IMR-90 (cell line): ENCODE measurements at regions not wholly inside any gene's neighbourhood (a gene's known extent, or its start where the extent isn't known, plus 50 kb on each side); places are given as distances from the start of the nearest gene placed in this dataset.
A peak's percentile ranks its signal among the peaks of the same experiment; 100 is the strongest.

Source experiments
- ATAC-seq: fragments of 200-7000 bp; cut with Tn5 transposase; 2 replicates; pipeline ENCODE4 v1.9.1; 2020; ENCODE audit warnings: low read depth, mild to moderate bottlenecking, moderate library complexity
- BruUV-seq: library from RNA; stranded (reverse); fragments of 400-500 nt; replicated peaks from 2 replicates; lab custom pipeline; 2021; lab: Mats Ljungman, UMichigan
- CTCF ChIA-PET: fragments of 300-600 bp; formaldehyde crosslinking; extraction: SDS; loops from one replicate; lab custom pipeline; 2021; ENCODE audit warnings: antibody characterized with exemption; lab: Yijun Ruan, JAX
- POLR2A ChIA-PET: fragments of 300-600 bp; sonication (Branson Sonifier 250); formaldehyde crosslinking; loops from one replicate; lab custom pipeline; 2022; ENCODE audit warnings: antibody characterized with exemption; ENCODE audit not compliant: unreplicated experiment; lab: Charles Lee
- DNase-seq: peaks from one replicate; pipeline ENCODE4 v3.0.0; 2013
- H2AFZ ChIP-seq: replicated peaks from 2 replicates; pipeline ENCODE3; 2013; ENCODE audit warnings: low read length, mild to moderate bottlenecking; ENCODE audit not compliant: poor library complexity
- H2AK5ac ChIP-seq: 2 replicates; pipeline ENCODE4 v1.6.1; 2013; ENCODE audit warnings: low read depth, low read length, inconsistent platforms
- H2AK9ac ChIP-seq: replicated peaks from 2 replicates; pipeline ENCODE3; 2013; ENCODE audit warnings: mild to moderate bottlenecking, low read depth, low read length, moderate library complexity; ENCODE audit not compliant: poor library complexity
- H2BK120ac ChIP-seq: 2 replicates; pipeline ENCODE4 v1.6.1; 2013; ENCODE audit warnings: low read depth, low read length, inconsistent platforms
- H2BK15ac ChIP-seq: 3 replicates; pipeline ENCODE4 v1.6.1; 2013; ENCODE audit warnings: low read depth, low read length, inconsistent platforms
- H2BK20ac ChIP-seq: 2 replicates; pipeline ENCODE4 v1.6.1; 2013; ENCODE audit warnings: low read depth, mild to moderate bottlenecking, inconsistent platforms, low read length, moderate library complexity
- H2BK5ac ChIP-seq: 2 replicates; pipeline ENCODE4 v1.6.1; 2013; ENCODE audit warnings: mild to moderate bottlenecking, low read depth, low read length, inconsistent platforms; ENCODE audit not compliant: poor library complexity, severe bottlenecking
- H3K14ac ChIP-seq: replicated peaks from 2 replicates; pipeline ENCODE4 v1.6.1; 2013; ENCODE audit warnings: low read depth, low read length, inconsistent platforms
- H3K18ac ChIP-seq: 2 replicates; pipeline ENCODE4 v1.6.1; 2013; ENCODE audit warnings: low read depth, low read length, control low read depth
- H3K23ac ChIP-seq: 2 replicates; pipeline ENCODE4 v1.6.1; 2013; ENCODE audit warnings: low read depth, low read length, inconsistent platforms
- H3K27ac ChIP-seq: 2 replicates; pipeline ENCODE4 v1.5.1; 2013; ENCODE audit warnings: mild to moderate bottlenecking, control low read depth, low read length; ENCODE audit not compliant: insufficient read depth
- H3K27me3 ChIP-seq: 2 replicates; pipeline ENCODE4 v1.6.1; 2013; ENCODE audit warnings: low read length; ENCODE audit not compliant: control insufficient read depth, insufficient read depth
- H3K36me3 ChIP-seq: 2 replicates; pipeline ENCODE4 v1.6.1; 2013; ENCODE audit warnings: low read length, mixed read lengths; ENCODE audit not compliant: control insufficient read depth, insufficient read depth
- H3K4ac ChIP-seq: 2 replicates; pipeline ENCODE4 v1.6.1; 2013; ENCODE audit warnings: low read depth, low read length, inconsistent platforms
- H3K4me1 ChIP-seq: 2 replicates; pipeline ENCODE4 v1.6.1; 2013; ENCODE audit warnings: low read length, mixed read lengths; ENCODE audit not compliant: control insufficient read depth, insufficient read depth
- H3K4me2 ChIP-seq: 2 replicates; pipeline ENCODE4 v1.6.1; 2013; ENCODE audit warnings: low read depth, mild to moderate bottlenecking, control low read depth, low read length, moderate library complexity
- H3K4me3 ChIP-seq: 2 replicates; pipeline ENCODE4 v1.5.1; 2013; ENCODE audit warnings: low read depth, mild to moderate bottlenecking, control low read depth, low read length, moderate library complexity; ENCODE audit not compliant: insufficient read depth
- H3K56ac ChIP-seq: 2 replicates; pipeline ENCODE4 v1.6.1; 2013; ENCODE audit warnings: low read length, inconsistent platforms; ENCODE audit not compliant: insufficient read depth; ENCODE audit errors: extremely low read depth
- H3K79me1 ChIP-seq, 2 experiments: 2 replicates each; pipeline ENCODE4 v1.6.1; 2013; ENCODE audit warnings: low read length in 2 of 2, inconsistent platforms in 1 of 2, low read depth in 1 of 2
- H3K9ac ChIP-seq: 2 replicates; pipeline ENCODE4 v1.6.1; 2013; ENCODE audit warnings: low read depth, low read length, control low read depth
- H3K9me1 ChIP-seq: 2 replicates; pipeline ENCODE4 v1.6.1; 2013; ENCODE audit warnings: low read length, inconsistent platforms; ENCODE audit not compliant: insufficient read depth
- H3K9me3 ChIP-seq: 2 replicates; pipeline ENCODE4 v1.6.1; 2013; ENCODE audit warnings: low read length; ENCODE audit not compliant: control insufficient read depth, insufficient read depth
- H4K20me1 ChIP-seq: 2 replicates; pipeline ENCODE4 v1.6.1; 2013; ENCODE audit warnings: low read length, inconsistent platforms; ENCODE audit not compliant: insufficient read depth
- H4K5ac ChIP-seq: 2 replicates; pipeline ENCODE4 v1.6.1; 2013; ENCODE audit warnings: mild to moderate bottlenecking, low read depth, low read length, control low read depth
- H4K8ac ChIP-seq, 2 experiments: 2 replicates each; pipeline ENCODE4 v1.6.1; 2013; ENCODE audit warnings: low read depth in 2 of 2, low read length in 2 of 2, control low read depth in 1 of 2, inconsistent platforms in 1 of 2
- H4K91ac ChIP-seq: 2 replicates; pipeline ENCODE4 v1.6.1; 2013; ENCODE audit warnings: low read depth, low read length, inconsistent platforms; ENCODE audit not compliant: insufficient read depth
- BHLHE40 ChIP-seq: fragments of 150-350 bp; IDR thresholded peaks from 2 replicates; pipeline ENCODE4 v1.6.1; 2016; ENCODE audit warnings: mild to moderate bottlenecking, low read depth, low read length
- CHD1 ChIP-seq: IDR thresholded peaks from 2 replicates; pipeline ENCODE4 v1.6.1; 2012; ENCODE audit warnings: low read depth, low read length, improper control_type of control experiment
- ELK1 ChIP-seq: fragments of 150-350 bp; IDR thresholded peaks from 2 replicates; pipeline ENCODE4 v1.6.1; 2016; ENCODE audit warnings: low read depth, mild to moderate bottlenecking, low read length, moderate library complexity, borderline replicate concordance
- FOS ChIP-seq: fragments of 150-350 bp; IDR thresholded peaks from 2 replicates; pipeline ENCODE4 v1.6.1; 2016; ENCODE audit warnings: low read depth, low read length
- MAFK ChIP-seq: IDR thresholded peaks from 2 replicates; pipeline ENCODE4 v1.6.1; 2012; ENCODE audit warnings: low read depth, low read length, improper control_type of control experiment
- MAZ ChIP-seq: IDR thresholded peaks from 2 replicates; pipeline ENCODE4 v1.6.1; 2012; ENCODE audit warnings: low read depth, mild to moderate bottlenecking, low read length, improper control_type of control experiment, moderate library complexity, borderline replicate concordance
- MXI1 ChIP-seq: IDR thresholded peaks from 2 replicates; pipeline ENCODE4 v1.6.1; 2012; ENCODE audit warnings: low read depth, mild to moderate bottlenecking, low read length, moderate library complexity, borderline replicate concordance
- NFE2L2 ChIP-seq: fragments of 150-350 bp; IDR thresholded peaks from 2 replicates; pipeline ENCODE4 v1.6.1; 2016; ENCODE audit warnings: low read depth, mild to moderate bottlenecking, low read length
- RAD21 ChIP-seq: IDR thresholded peaks from 2 replicates; pipeline ENCODE4 v1.6.1; 2012; ENCODE audit warnings: low read length, improper control_type of control experiment
- RCOR1 ChIP-seq: IDR thresholded peaks from 2 replicates; pipeline ENCODE4 v1.6.1; 2012; ENCODE audit warnings: mild to moderate bottlenecking, low read length, improper control_type of control experiment; ENCODE audit not compliant: insufficient replicate concordance
- SMC3 ChIP-seq: fragments of 150-350 bp; IDR thresholded peaks from 2 replicates; pipeline ENCODE4 v1.6.1; 2016; ENCODE audit warnings: low read depth, mild to moderate bottlenecking, antibody characterized with exemption, low read length, moderate library complexity
- USF2 ChIP-seq: fragments of 150-350 bp; IDR thresholded peaks from 2 replicates; pipeline ENCODE4 v1.6.1; 2017; ENCODE audit warnings: mild to moderate bottlenecking, antibody characterized with exemption, low read length, low read depth
- WGBS, 2 experiments: methylation state at CpG; one replicate each; pipeline versions ENCODE4 v1.1.5 to v1.1.7; 2013; ENCODE audit warnings: missing lambda C conversion rate in 2 of 2; ENCODE audit not compliant: insufficient read length in 1 of 2; ENCODE audit errors: extremely low coverage in 2 of 2; 5-methylcytosine and 5-hydroxymethylcytosine counted together
- dilution Hi-C: fragments of 300-500 bp; cut with HindIII; formaldehyde crosslinking; loops from one replicate; pipeline ENCODE4 v1.14.3; 2018; ENCODE audit warnings: low sequenced_read_pairs; ENCODE audit not compliant: unreplicated experiment
- in situ Hi-C: fragments of 300-500 bp; cut with MboI; formaldehyde crosslinking; loops from 3 replicates; pipeline ENCODE4 v1.14.3; 2019; ENCODE audit warnings: low sequenced_read_pairs, inconsistent platforms, mixed read lengths
- intact Hi-C: fragments of 100-400 bp; cut with micrococcal nuclease; formaldehyde crosslinking; loops from 2 replicates; pipeline ENCODE4 v1.10.0; 2022

- peak overlapping the region; percentile 91 for H4K5ac ChIP-seq
- H3K4me3 ChIP-seq: no peak overlapping the region
- H2AFZ ChIP-seq: peak overlapping the region; percentile 85
- WGBS, 2 experiments: no CpG with 5 or more reads among the region's 7 CpGs
- DNase-seq (no peak), ATAC-seq (no peak)
- intact Hi-C loops: no loop called here
- no peaks in the 10 kb centered on the region; the same call in 1 of the 2 replicates for H3K27me3 ChIP-seq
- H2BK5ac ChIP-seq: peak overlapping the region; percentile 14
- no peaks in the 10 kb centered on the region for H4K20me1 ChIP-seq
- H4K8ac ChIP-seq: peak overlapping the region in 1 of 2 experiments; percentile 82; a peak in 1 of 4 replicates
- H3K4ac ChIP-seq: peak overlapping the region; percentile 75
- peak overlapping the region; percentile 15 for H2AK9ac ChIP-seq
- no peaks in the 10 kb centered on the region for H3K36me3 ChIP-seq
- H3K18ac ChIP-seq: peak overlapping the region; percentile 89
- in situ Hi-C loops: no loop called here
- H3K9me1 ChIP-seq: peaks cover 13% of the 10 kb centered on the region
- no peak overlapping the region for H3K9ac ChIP-seq
- TF ChIP-seq RCOR1 (no peak), BHLHE40 (no peak), FOS (no peak), SMC3 (no peak), USF2 (no peak), NFE2L2 (no peak), MXI1 (no peak), MAFK (no peak), RAD21 (no peak), MAZ (no peak), CHD1 (no peak), ELK1 (no peak)
- peaks cover 2% of the 10 kb centered on the region; the same call in 1 of the 2 replicates for H3K9me3 ChIP-seq
- peak overlapping the region; percentile 83; the same call in 1 of the 2 replicates for H2AK5ac ChIP-seq
- H3K79me1 ChIP-seq: no peaks in the 10 kb centered on the region
- peak overlapping the region; percentile 98; the same call in 2 of the 3 replicates for H2BK15ac ChIP-seq
- H3K14ac ChIP-seq: peak overlapping the region; percentile 90
- H3K27ac ChIP-seq: no peak overlapping the region
- dilution Hi-C loops: no loop called here
- H3K4me2 ChIP-seq: no peak overlapping the region
- peaks cover 26% of the 10 kb centered on the region for H3K4me1 ChIP-seq
- H3K56ac ChIP-seq: no peak overlapping the region
- H2BK20ac ChIP-seq: peak overlapping the region; percentile 77; the same call in 1 of the 2 replicates
- H4K91ac ChIP-seq: peak overlapping the region; percentile 69
- POLR2A ChIA-PET: no interaction called here
- H3K23ac ChIP-seq: peak overlapping the region; percentile 18; the same call in 1 of the 2 replicates
- CTCF ChIA-PET: interaction anchor here (0.6 kb wide), 1 partner anchor 66 kb away, joined by 4 read pairs; no protein-coding TSS in a partner anchor
- BruUV-seq: no TSS peak
- H2BK120ac ChIP-seq: peak overlapping the region; percentile 92
These were observed 55.6 kb upstream of the FMOD start for GRCh38 chr1:203406446-203407045.
